Neural progenitor cell (in vitro differentiated cells): ENCODE measurements at regions not wholly inside any gene's neighbourhood (a gene's known extent, or its start where the extent isn't known, plus 50 kb on each side); places are given as distances from the start of the nearest gene placed in this dataset.

ENCODE experiments used
- EZH2 ChIP-seq: fragments of 200-600 bp; sonication (generic); IDR thresholded peaks from 2 replicates; pipeline ENCODE4 v1.6.1; 2017; ENCODE audit warnings: antibody characterized with exemption, mild to moderate bottlenecking, moderate library complexity
- EZH2phosphoT487 ChIP-seq: fragments of 200-600 bp; sonication (generic); IDR thresholded peaks from 2 replicates; pipeline ENCODE4 v1.6.1; 2017; ENCODE audit warnings: antibody characterized with exemption
- TF ChIP-seq, protein P1 (sequence below): fragments of 200-600 bp; sonication (generic); IDR thresholded peaks from 2 replicates; pipeline ENCODE4 v1.5.1; 2017; ENCODE audit warnings: antibody characterized with exemption, mild to moderate bottlenecking

- TF ChIP-seq, protein P1, sequence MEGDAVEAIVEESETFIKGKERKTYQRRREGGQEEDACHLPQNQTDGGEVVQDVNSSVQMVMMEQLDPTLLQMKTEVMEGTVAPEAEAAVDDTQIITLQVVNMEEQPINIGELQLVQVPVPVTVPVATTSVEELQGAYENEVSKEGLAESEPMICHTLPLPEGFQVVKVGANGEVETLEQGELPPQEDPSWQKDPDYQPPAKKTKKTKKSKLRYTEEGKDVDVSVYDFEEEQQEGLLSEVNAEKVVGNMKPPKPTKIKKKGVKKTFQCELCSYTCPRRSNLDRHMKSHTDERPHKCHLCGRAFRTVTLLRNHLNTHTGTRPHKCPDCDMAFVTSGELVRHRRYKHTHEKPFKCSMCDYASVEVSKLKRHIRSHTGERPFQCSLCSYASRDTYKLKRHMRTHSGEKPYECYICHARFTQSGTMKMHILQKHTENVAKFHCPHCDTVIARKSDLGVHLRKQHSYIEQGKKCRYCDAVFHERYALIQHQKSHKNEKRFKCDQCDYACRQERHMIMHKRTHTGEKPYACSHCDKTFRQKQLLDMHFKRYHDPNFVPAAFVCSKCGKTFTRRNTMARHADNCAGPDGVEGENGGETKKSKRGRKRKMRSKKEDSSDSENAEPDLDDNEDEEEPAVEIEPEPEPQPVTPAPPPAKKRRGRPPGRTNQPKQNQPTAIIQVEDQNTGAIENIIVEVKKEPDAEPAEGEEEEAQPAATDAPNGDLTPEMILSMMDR: no peak
- TF ChIP-seq EZH2phosphoT487 (no peak), EZH2 (no peak)
Measured at GRCh38 chr7:17085186-17085585, 203.4 kb upstream of the AGR3 start.
